ENCODE measurements at regions not wholly inside any gene's neighbourhood (a gene's known extent, or its start where the extent isn't known, plus 50 kb on each side); places are given as distances from the start of the nearest gene placed in this dataset.

- TF ChIP-seq POLR2A (IDR thresholded peaks at IDR 0.05) (no peak), CTCF (IDR thresholded peaks at IDR 0.05) (no peak)
- Histone ChIP-seq H3K4me3 (no peak overlapping the region), H3K27me3 (no peaks in the 10 kb centered on the region), H3K9me3 (no peaks in the 10 kb centered on the region), H3K4me1 (peaks cover 0 to 7% (median 0%) of the 10 kb centered on the region in 3 donors), H3K27ac (no peak overlapping the region), H3K36me3 (no peaks in the 10 kb centered on the region)
- intact Hi-C loops (cut with DNase I): no loop called here
- WGBS, 2 donors: 73 to 90% methylated on average over 1 of the region's 1 CpG
- DNase-seq: no peak
These were observed 148.8 kb upstream of the EDNRA start for GRCh38 chr4:147332091-147332490.

DNA sequence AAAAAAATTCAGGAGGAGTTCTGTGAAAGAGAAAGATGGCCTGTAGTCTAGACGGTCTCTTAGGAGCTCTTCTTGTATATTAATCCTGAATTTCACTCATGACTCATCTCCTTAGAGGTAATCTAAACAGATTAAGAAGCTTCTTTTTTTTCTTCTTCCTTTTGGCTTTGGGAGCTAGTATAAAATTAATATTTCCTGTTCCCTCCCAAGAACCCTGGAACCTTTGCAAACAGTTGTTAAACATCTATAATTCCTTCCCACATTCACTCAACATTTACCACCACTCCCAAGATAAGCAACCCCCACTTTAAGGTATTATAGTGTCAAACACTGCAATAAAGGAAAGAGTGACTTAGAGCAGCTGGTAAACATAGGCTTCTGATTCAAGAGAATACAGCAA, 146.4 kb upstream of the EDNRA start:
- Histone ChIP-seq H3K4me1 (peaks cover 0 to 7% (median 0%) of the 10 kb centered on the region in 3 donors), H3K4me3 (no peak overlapping the region), H3K36me3 (no peaks in the 10 kb centered on the region), H3K9me3 (no peaks in the 10 kb centered on the region), H3K27me3 (no peaks in the 10 kb centered on the region), H3K27ac (no peak overlapping the region)
- 18 to 22% methylated on average over 1 of the region's 1 CpG for WGBS, 2 donors
- DNase-seq: no peak
- intact Hi-C loops (cut with DNase I): no loop called here
- TF ChIP-seq POLR2A (IDR thresholded peaks at IDR 0.05) (no peak), CTCF (IDR thresholded peaks at IDR 0.05) (no peak)

- no peak for TF ChIP-seq CTCF (IDR thresholded peaks at IDR 0.05)
- TF ChIP-seq POLR2A (IDR thresholded peaks at IDR 0.05): no peak
- peaks cover 0 to 12% (median 2%) of the 10 kb centered on the region in 3 donors for H3K4me1 ChIP-seq
- no peaks in the 10 kb centered on the region for H3K36me3 ChIP-seq
- H3K27me3 ChIP-seq: no peaks in the 10 kb centered on the region
- intact Hi-C loops (cut with DNase I): no loop called here
- no peak overlapping the region for H3K27ac ChIP-seq
- no peak overlapping the region for H3K4me3 ChIP-seq
- DNase-seq: no peak
- no peaks in the 10 kb centered on the region for H3K9me3 ChIP-seq
- WGBS, 2 donors: 92 to 95% methylated on average over 1 of the region's 1 CpG
These were observed 145.7 kb upstream of the EDNRA start for GRCh38 chr4:147335183-147335582.

DNA sequence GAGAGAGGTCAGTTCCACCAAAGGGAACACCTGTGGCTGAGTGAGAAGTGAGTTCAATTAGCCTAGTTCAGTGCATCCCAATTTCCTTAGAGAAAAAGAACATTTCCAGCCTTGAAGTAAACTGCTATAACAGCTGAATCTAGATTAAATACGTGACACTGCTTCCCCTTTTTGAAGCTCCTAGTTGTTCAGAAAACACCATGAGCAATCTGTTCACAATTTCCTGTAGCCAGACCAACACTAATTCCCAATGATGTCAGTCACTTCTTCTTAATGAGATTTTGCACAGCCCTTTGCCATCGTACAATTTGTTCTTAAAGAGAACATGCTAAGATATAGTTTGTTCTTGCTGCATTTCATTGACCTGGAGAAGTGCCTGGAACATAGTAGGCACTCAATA, 144.6 kb upstream of the EDNRA start:
- H3K4me1 ChIP-seq: peaks cover 0 to 17% (median 5%) of the 10 kb centered on the region in 3 donors
- H3K36me3 ChIP-seq: no peaks in the 10 kb centered on the region
- no peak overlapping the region for H3K27ac ChIP-seq
- no peak for DNase-seq
- H3K27me3 ChIP-seq: no peaks in the 10 kb centered on the region
- H3K9me3 ChIP-seq: no peaks in the 10 kb centered on the region
- intact Hi-C loops (cut with DNase I): no loop called here
- no peak overlapping the region for H3K4me3 ChIP-seq
- WGBS, 2 donors: 42 to 74% methylated on average over 2 of the region's 2 CpGs
- TF ChIP-seq POLR2A (IDR thresholded peaks at IDR 0.05) (no peak), CTCF (IDR thresholded peaks at IDR 0.05) (no peak)

DNA sequence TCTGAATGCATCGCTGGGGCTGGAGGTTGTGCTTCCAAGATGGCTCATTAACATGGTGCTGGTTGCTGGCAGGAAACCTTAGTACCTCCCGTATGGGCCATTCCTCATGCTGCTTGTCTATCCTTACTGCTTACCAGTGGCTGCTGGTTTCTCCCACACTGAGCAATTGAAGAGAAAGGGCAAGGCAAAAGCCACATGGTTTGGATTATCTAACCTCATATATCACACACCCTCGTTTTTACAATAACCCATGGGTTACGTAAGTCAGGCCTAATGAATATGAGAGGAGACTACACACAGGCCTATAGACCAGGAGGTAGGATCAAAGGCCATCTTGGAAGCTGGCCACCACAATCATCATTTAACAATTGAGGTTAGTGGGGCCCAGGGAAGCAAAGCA, 141.8 kb upstream of the EDNRA start:
- H3K27me3 ChIP-seq: no peaks in the 10 kb centered on the region
- TF ChIP-seq CTCF (IDR thresholded peaks at IDR 0.05) (no peak), POLR2A (IDR thresholded peaks at IDR 0.05) (no peak)
- no peak for DNase-seq
- peaks cover 0 to 17% (median 5%) of the 10 kb centered on the region in 3 donors for H3K4me1 ChIP-seq
- no peak overlapping the region for H3K27ac ChIP-seq
- 76 to 80% methylated on average over 4 of the region's 4 CpGs for WGBS, 2 donors
- no peaks in the 10 kb centered on the region for H3K9me3 ChIP-seq
- intact Hi-C loops (cut with DNase I): no loop called here
- no peak overlapping the region for H3K4me3 ChIP-seq
- no peaks in the 10 kb centered on the region for H3K36me3 ChIP-seq
